Liver (tissue), 8 donors: ENCODE measurements at regions not wholly inside any gene's neighbourhood (a gene's known extent, or its start where the extent isn't known, plus 50 kb on each side); places are given as distances from the start of the nearest gene placed in this dataset.

Experiments used
- DNase-seq: peaks from one replicate; pipeline ENCODE4 v3.0.0-alpha.2; 2017; ENCODE audit warnings: low spot score
- H3K27ac ChIP-seq, 2 donors: one replicate each; pipeline ENCODE4 v1.7.0; 2013; ENCODE audit warnings: inconsistent platforms in 2 of 2, low read length in 2 of 2, control low read depth in 1 of 2, low read depth in 1 of 2, mild to moderate bottlenecking in 1 of 2
- H3K27me3 ChIP-seq, 4 donors: one replicate each; pipeline versions ENCODE4 v1.6.1 to v1.7.0; 2013; ENCODE audit warnings: low read length in 3 of 4, inconsistent platforms in 1 of 4, mild to moderate bottlenecking in 1 of 4, moderate library complexity in 1 of 4; ENCODE audit not compliant: control insufficient read depth in 4 of 4, insufficient read depth in 4 of 4
- H3K36me3 ChIP-seq, 4 donors: one replicate each; pipeline versions ENCODE4 v1.6.1 to v1.7.0; 2013; ENCODE audit warnings: low read length in 3 of 4, mild to moderate bottlenecking in 3 of 4, low read depth in 1 of 4, moderate library complexity in 1 of 4; ENCODE audit not compliant: control insufficient read depth in 4 of 4, insufficient read depth in 3 of 4
- H3K4me1 ChIP-seq, 4 donors: one replicate each; pipeline versions ENCODE4 v1.6.1 to v1.7.0; 2013; ENCODE audit warnings: low read length in 3 of 4, mild to moderate bottlenecking in 3 of 4, moderate library complexity in 1 of 4; ENCODE audit not compliant: control insufficient read depth in 4 of 4, insufficient read depth in 4 of 4
- H3K4me3 ChIP-seq, 3 donors: one replicate each; pipeline versions ENCODE4 v1.6.1 to v1.7.0; 2013; ENCODE audit warnings: low read length in 3 of 3, control low read depth in 1 of 3, low read depth in 1 of 3, mild to moderate bottlenecking in 1 of 3
- H3K9ac ChIP-seq, 2 donors: one replicate each; pipeline ENCODE4 v1.7.0; 2013; ENCODE audit warnings: low read length in 2 of 2, mild to moderate bottlenecking in 2 of 2, moderate library complexity in 2 of 2, control low read depth in 1 of 2, low read depth in 1 of 2
- H3K9me3 ChIP-seq, 4 donors: one replicate each; pipeline versions ENCODE4 v1.6.1 to v1.7.0; 2013; ENCODE audit warnings: low read length in 3 of 4; ENCODE audit not compliant: control insufficient read depth in 4 of 4
- ATF3 ChIP-seq: IDR thresholded peaks from 2 replicates; pipeline ENCODE4 v1.6.1; 2016; ENCODE audit warnings: antibody characterized with exemption
- CTCF ChIP-seq: fragments of 150-350 bp; IDR thresholded peaks from 2 replicates; pipeline ENCODE4 v1.5.1; 2017; ENCODE audit warnings: improper control_type of control experiment, low read depth, low read length; ENCODE audit not compliant: missing input control
- EGR1 ChIP-seq, 2 donors: IDR thresholded peaks; 2 replicates each; pipeline ENCODE4 v1.6.1; 2016 to 2018; ENCODE audit warnings: antibody characterized with exemption in 2 of 2, low read depth in 2 of 2
- FOXA1 ChIP-seq: IDR thresholded peaks from 2 replicates; pipeline ENCODE4 v1.6.1; 2016; ENCODE audit warnings: antibody characterized with exemption
- FOXA2 ChIP-seq: IDR thresholded peaks from 2 replicates; pipeline ENCODE4 v1.6.1; 2016; ENCODE audit warnings: antibody characterized with exemption
- GABPA ChIP-seq, 2 donors: IDR thresholded peaks in 1 of 2; conservative IDR thresholded peaks in 1 of 2; 2 replicates each; pipeline ENCODE4 v1.6.1; 2016; ENCODE audit warnings: antibody characterized with exemption in 2 of 2, mild to moderate bottlenecking in 1 of 2, moderate library complexity in 1 of 2
- HNF4A ChIP-seq, 2 donors: conservative IDR thresholded peaks; 2 replicates each; pipeline ENCODE4 v1.6.1; 2016; ENCODE audit warnings: antibody characterized with exemption in 2 of 2, mild to moderate bottlenecking in 2 of 2
- HNF4G ChIP-seq: IDR thresholded peaks from 2 replicates; pipeline ENCODE4 v1.6.1; 2016; ENCODE audit warnings: antibody characterized with exemption
- JUND ChIP-seq, 2 donors: IDR thresholded peaks; 2 replicates each; pipeline ENCODE4 v1.6.1; 2016; ENCODE audit warnings: antibody characterized with exemption in 2 of 2
- NR2F2 ChIP-seq: IDR thresholded peaks from 2 replicates; pipeline ENCODE4 v1.6.1; 2016; ENCODE audit warnings: antibody characterized with exemption
- RAD21 ChIP-seq, 2 donors: IDR thresholded peaks; 2 replicates each; pipeline ENCODE4 v1.6.1; 2016; ENCODE audit warnings: antibody characterized with exemption in 2 of 2, mild to moderate bottlenecking in 2 of 2
- REST ChIP-seq: IDR thresholded peaks from 2 replicates; pipeline ENCODE4 v1.6.1; 2016; ENCODE audit warnings: antibody characterized with exemption, mild to moderate bottlenecking
- RXRA ChIP-seq, 2 donors: IDR thresholded peaks; 2 replicates each; pipeline ENCODE4 v1.6.1; 2017 to 2018; ENCODE audit warnings: antibody characterized with exemption in 2 of 2, mild to moderate bottlenecking in 1 of 2
- SP1 ChIP-seq: IDR thresholded peaks from 2 replicates; pipeline ENCODE4 v1.6.1; 2018; ENCODE audit warnings: antibody characterized with exemption, mild to moderate bottlenecking
- TAF1 ChIP-seq: conservative IDR thresholded peaks from 2 replicates; pipeline ENCODE4 v1.6.1; 2016; ENCODE audit warnings: antibody characterized with exemption, mild to moderate bottlenecking
- YY1 ChIP-seq: IDR thresholded peaks from 2 replicates; pipeline ENCODE4 v1.6.1; 2016; ENCODE audit warnings: antibody characterized with exemption, mild to moderate bottlenecking
- whole genome bisulfite sequencing: extraction: QIAGEN DNeasy Blood & Tissue Kit; methylation state at CpG from one replicate; pipeline ENCODE4 v1.1.7; 2013; 5-methylcytosine and 5-hydroxymethylcytosine counted together
- TF ChIP-seq, protein P1 (sequence below): IDR thresholded peaks from 2 replicates; pipeline ENCODE4 v1.6.1; 2016; ENCODE audit warnings: antibody characterized with exemption
- TF ChIP-seq, protein P2 (sequence below): IDR thresholded peaks from 2 replicates; pipeline ENCODE4 v1.6.1; 2016; ENCODE audit warnings: antibody characterized with exemption
- donor health status: healthy.
- donor health status: healthy.
- donor health status: healthy.
- donor health status: healthy.
- donor health status: healthy.

- Histone ChIP-seq H3K36me3 (no peaks in the 10 kb centered on the region), H3K9ac (no peak overlapping the region), H3K9me3 (no peaks in the 10 kb centered on the region), H3K4me3 (no peak overlapping the region), H3K4me1 (peaks cover 0 to 1% (median 0%) of the 10 kb centered on the region in 4 donors), H3K27ac (no peak overlapping the region), H3K27me3 (no peaks in the 10 kb centered on the region)
- 79% methylated on average over 9 of the region's 9 CpGs for WGBS
- no peak for DNase-seq
- no peak for TF ChIP-seq HNF4G
- TF ChIP-seq HNF4A (conservative IDR thresholded peaks at IDR 0.05) = no peak
- TF ChIP-seq NR2F2 = no peak
- TF ChIP-seq, protein P1, sequence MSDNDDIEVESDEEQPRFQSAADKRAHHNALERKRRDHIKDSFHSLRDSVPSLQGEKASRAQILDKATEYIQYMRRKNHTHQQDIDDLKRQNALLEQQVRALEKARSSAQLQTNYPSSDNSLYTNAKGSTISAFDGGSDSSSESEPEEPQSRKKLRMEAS = no peak
- TF ChIP-seq, protein P2, sequence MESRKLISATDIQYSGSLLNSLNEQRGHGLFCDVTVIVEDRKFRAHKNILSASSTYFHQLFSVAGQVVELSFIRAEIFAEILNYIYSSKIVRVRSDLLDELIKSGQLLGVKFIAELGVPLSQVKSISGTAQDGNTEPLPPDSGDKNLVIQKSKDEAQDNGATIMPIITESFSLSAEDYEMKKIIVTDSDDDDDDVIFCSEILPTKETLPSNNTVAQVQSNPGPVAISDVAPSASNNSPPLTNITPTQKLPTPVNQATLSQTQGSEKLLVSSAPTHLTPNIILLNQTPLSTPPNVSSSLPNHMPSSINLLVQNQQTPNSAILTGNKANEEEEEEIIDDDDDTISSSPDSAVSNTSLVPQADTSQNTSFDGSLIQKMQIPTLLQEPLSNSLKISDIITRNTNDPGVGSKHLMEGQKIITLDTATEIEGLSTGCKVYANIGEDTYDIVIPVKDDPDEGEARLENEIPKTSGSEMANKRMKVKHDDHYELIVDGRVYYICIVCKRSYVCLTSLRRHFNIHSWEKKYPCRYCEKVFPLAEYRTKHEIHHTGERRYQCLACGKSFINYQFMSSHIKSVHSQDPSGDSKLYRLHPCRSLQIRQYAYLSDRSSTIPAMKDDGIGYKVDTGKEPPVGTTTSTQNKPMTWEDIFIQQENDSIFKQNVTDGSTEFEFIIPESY = no peak
- no peak for TF ChIP-seq SP1
- TF ChIP-seq CTCF = no peak
- TF ChIP-seq GABPA (IDR thresholded peaks at IDR 0.05 in 1 of 2, conservative IDR thresholded peaks at IDR 0.05 in 1 of 2) = no peak
- no peak for TF ChIP-seq ATF3
- TF ChIP-seq FOXA2 = no peak
- TF ChIP-seq REST = no peak
- TF ChIP-seq TAF1 = no peak
- no peak for TF ChIP-seq EGR1 (IDR thresholded peaks at IDR 0.05; ENCODE audit: low read depth in 2 of 2)
- no peak for TF ChIP-seq RAD21 (IDR thresholded peaks at IDR 0.05)
- TF ChIP-seq YY1 = no peak
- TF ChIP-seq JUND (IDR thresholded peaks at IDR 0.05) = no peak
- TF ChIP-seq RXRA (IDR thresholded peaks at IDR 0.05) = no peak
- no peak for TF ChIP-seq FOXA1
These were observed 187.1 kb upstream of the PHACTR1 start for GRCh38 chr6:12529364-12530019.
